GM18867 (cell line): ENCODE measurements at regions not wholly inside any gene's neighbourhood (a gene's known extent, or its start where the extent isn't known, plus 50 kb on each side); places are given as distances from the start of the nearest gene placed in this dataset.
"Not testable (repeated sequence)": the region's sequence is repeated elsewhere in the genome, so short reads cannot be mapped to it uniquely, and the experiment has no call there.

ENCODE experiments used
- ATAC-seq: cut with Tn5 transposase; IDR thresholded peaks from one replicate; pipeline ENCODE4 v1.9.1; 2021; ENCODE audit warnings: mild to moderate bottlenecking, moderate library complexity; ENCODE audit not compliant: unreplicated experiment

- no peak for ATAC-seq
Measured at GRCh38 chr7:80082213-80082612, 52.4 kb upstream of the GNAI1 start.

DNA sequence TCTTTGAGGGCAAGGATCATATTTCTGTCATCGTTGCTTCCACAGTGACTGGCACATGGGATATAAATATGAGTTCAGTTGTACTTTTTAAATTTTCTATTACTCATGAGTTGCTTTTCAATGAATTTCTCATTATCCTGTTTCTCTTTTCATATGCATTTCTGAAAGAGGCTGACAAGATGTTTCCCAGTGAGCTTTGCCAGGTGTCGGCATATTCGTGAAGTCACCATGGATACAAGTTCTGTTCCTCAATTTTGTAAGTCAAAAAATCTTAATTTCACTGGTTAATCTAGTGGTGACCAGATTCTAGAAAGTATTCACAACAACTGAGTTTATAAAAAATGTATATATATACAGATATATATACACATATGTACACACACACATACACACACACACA lies 55.7 kb upstream of the GNAI1 start:
- ATAC-seq = no peak

DNA sequence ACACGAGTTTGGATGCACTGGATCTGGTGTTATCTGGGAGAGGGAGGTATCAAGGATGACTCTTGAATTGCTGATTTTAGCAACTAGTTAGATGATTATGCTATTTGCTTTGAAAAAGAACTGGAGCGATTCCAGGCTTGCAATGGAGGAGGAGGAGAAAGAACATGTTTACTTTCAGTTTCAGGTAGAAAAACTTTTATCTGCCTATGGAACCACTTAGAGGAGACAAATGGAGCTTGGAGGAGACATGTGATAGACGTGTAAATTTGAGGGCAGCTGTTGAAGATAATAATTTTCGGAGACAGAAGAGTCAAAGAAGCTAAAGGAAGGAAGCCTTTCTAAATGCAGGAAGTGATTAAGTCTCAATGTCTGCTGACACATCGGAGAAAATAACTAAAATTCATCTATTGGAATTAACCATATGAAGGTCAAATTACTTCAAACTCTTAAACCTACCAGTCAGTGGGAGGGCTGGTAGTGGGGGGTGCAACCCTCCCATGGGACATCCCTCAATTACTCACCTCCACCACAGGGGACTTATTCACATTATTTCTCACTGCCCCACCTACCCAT lies 56.4 kb upstream of the GNAI1 start:
- ATAC-seq = no peak

DNA sequence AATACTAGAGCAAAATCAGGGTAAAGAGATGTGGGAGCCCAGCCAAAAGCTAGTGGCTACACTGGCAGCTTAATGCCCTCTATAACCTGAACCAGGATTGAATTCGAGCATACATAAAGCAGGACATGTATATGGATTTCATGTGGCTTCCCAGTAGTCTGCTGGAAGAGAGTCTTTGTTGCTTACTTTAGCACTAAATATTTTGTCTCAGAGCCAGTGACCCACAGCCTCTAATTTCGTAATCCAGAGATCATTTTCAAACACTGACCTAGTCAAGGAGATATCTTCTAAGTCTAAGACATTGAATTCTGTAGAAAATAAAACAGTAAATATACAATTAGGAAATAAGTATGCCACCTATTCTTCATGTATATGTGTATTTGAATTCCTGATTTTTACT lies 64.2 kb upstream of the GNAI1 start:
- no peak for ATAC-seq

DNA sequence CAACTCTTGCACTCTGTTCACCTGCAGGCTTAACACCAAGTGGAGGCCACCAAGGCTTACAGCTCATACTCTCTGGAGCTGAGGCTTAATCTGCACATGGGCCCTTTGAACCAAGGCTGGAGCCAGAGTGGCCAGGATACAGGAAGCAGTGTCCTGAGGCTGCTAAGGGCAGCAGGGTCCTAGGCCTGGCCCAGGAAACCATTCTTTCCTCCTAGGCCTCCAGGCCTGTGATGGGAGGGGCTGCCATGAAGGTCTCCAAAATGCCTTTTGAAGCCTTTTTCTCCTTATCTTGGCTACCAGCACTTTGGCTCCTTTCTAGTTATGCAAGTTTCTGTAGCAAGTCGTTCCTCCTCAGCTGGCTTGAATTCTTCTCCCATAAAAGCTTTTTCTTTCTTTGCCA lies 68.0 kb upstream of the GNAI1 start:
- no peak for ATAC-seq

- no peak for ATAC-seq
Measured at GRCh38 chr7:80063834-80064233, 70.8 kb upstream of the GNAI1 start.

GRCh38 chr7:80060218-80060806 lies 74.3 kb upstream of the GNAI1 start:
- ATAC-seq = peak; percentile 74

DNA sequence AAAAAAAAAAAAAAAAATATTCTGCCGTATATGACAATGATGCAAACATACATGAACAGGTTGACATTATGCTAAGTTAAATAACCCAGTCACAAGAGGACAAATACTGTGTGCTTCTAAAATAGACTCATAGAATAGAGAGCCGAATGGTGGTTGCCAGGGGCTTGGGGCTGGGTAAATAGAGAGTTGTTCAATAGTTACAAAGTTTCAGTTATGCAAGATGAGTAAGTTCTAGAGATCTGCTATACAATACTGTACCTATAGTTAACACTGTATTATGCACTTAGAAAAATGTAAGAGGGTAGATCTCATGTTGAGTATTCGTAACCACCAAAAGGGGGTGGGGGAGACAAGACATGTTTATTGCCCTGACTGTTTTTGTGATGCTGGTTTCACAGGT lies 77.1 kb upstream of the GNAI1 start:
- ATAC-seq = peak; percentile 56

DNA sequence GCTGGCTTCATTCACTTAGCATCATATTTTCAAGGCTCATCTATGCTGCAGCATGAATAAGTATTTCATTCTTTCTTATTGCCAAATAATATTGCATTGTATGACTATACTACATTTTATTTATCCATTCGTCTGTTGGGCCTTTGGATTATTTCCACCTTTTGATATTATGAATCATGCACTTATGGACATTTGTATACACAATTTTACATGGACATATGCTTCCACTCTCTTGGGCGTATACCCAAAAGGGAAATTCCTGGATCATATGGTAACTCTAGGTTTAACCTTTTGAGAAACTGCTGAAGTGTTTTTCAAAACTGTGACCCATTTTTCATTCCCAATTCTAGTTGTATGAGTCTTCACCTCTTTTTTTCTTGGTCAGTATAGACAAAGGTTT lies 80.3 kb upstream of the GNAI1 start:
- no peak for ATAC-seq

DNA sequence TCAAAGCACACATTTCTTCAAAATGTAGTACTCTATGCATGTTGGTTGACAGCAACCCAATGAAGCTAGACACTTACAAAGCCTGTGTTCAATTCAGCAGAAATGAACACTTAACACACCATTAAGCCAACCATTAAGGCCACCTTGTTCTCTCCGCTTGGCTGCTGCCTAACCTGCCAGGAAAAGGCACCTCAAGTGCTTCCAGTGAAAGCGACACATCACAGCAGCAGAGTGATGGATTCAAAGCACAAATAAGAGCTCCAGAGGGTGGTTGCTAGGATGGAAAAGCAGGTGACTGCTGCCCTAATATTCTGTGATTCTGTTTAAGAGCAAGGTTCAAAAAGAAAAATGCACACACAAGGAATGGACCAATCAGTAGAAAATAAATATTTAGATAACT lies 81.5 kb upstream of the GNAI1 start:
- no peak for ATAC-seq

- no peak for ATAC-seq
Measured at GRCh38 chr7:80047856-80048459, 86.7 kb upstream of the GNAI1 start.

- ATAC-seq = no peak
Measured at GRCh38 chr7:80047032-80047431, 87.6 kb upstream of the GNAI1 start.

DNA sequence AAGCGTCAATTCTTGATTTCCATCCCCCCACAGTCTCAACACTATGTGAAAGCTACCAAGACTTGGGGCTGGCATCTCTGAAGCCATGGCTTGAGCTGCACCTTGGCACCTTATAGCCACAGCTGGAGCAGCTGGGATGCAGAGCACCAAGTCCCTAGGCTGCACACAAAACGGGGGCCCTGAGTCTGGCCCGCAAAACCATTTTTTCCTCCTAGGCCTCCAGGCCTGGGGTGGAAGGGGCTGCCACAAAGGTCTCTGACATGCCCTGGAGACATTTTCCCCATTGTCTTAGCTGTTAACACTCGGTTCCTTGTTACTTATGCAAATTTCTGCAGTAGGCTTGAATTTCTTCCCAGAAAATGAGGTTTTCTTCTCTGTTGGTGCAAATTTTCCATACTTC lies 89.8 kb upstream of the GNAI1 start:
- no peak for ATAC-seq

DNA sequence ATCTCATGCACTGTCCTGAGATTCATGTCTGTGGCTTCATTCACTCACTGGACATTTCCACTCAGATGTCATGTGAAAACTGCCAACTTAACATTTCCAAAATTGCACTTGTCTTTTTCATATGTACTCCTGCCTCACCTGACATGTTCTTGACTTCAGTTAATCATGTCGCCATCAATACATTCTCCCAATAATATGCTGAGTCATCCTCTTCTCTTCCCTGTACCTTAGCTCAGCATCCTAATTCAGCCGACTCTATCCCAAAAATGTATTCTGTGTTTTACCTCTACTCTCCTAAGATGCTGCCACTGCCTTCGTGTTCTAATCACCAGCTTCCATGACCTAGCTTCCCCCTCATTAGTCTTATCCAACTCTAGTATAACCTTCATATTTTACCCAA lies 93.9 kb upstream of the GNAI1 start:
- no peak for ATAC-seq

DNA sequence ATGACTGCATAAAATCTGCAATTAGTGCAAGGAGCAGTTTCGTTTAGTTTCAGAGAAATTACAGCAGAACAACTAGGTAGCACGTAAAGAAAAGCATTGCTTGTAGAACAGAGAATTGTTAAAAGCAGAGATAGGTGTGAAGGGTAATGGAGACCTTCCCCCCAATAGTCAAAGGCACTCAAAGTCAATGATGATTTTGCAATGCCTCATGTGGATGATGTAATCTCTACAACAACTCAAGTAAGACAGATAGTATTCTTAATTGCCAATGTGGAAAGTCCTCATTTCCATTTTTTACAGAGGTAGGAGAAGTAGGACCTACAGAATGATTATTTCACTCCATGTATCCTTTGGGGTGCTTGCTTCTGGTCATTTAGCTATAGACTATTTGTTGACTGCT lies 94.3 kb upstream of the GNAI1 start:
- no peak for ATAC-seq

DNA sequence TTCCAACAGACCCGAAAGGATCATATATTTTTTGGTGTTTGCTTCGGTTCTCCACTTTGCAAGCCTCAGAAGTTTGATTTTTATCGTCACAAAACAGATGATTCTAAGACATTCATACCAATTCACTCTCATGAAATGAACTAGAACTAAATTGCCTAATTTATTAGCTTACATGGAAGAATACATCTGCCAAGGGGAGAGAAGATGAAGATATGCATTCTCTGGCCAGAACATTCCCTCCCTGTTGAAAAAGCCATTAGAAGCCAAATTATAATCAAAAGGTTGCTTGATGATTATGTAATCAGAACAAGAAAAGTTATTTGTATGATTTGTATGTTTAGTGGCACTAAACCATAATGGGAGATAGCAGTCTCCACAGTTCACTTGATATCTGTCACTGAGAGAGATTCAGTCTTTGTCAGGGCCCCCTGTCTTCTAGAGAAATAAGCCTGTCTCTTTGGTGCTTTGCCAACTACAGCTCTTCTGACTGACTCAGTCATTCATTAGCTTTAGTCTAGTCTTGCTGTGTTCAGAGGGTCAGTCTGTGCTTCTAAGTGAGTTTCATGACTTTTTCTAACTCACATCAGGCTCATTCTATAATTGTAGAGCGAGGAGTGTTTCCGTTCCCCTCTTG lies 95.3 kb upstream of the GNAI1 start:
- ATAC-seq = no peak

DNA sequence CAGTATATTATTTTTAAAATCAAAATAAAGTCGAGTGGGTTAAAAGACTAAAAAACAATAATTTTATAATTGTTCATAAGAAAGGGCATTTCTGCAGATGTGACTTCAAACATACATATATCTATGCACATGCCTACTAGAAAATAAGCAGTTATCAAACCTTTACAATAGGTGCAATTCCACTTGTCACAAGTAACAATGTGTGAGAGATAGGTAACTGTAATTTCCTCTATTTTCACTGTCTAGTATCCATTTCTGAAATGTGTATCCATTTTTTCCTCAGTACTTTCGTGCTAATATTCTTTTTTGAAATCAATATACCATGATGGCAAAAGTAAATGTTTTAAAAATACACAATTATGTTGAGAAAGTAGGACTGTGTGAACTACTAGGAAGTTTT lies 96.9 kb upstream of the GNAI1 start:
- ATAC-seq = no peak

DNA sequence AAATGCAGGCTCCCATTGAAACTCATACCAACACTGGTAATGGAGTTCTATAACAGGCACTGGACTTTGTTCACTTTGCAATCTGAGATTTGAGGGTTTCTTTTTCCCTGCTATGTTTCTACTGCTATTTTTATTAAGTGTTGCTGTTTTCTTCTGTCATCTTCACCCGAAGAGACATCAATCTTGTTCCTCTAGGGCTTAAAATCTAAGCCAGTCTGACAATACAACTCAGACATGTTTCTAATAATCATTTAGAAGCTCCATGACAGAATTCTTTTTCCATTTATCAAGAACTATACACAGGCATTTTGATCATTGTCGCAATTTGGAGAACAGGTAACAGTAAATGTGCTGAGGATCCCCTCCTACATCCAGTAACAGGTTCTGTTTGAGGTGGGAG lies 98.5 kb upstream of the GNAI1 start:
- ATAC-seq = no peak

GRCh38 chr7:80028717-80029116 lies 105.9 kb upstream of the GNAI1 start:
- ATAC-seq = no peak

DNA sequence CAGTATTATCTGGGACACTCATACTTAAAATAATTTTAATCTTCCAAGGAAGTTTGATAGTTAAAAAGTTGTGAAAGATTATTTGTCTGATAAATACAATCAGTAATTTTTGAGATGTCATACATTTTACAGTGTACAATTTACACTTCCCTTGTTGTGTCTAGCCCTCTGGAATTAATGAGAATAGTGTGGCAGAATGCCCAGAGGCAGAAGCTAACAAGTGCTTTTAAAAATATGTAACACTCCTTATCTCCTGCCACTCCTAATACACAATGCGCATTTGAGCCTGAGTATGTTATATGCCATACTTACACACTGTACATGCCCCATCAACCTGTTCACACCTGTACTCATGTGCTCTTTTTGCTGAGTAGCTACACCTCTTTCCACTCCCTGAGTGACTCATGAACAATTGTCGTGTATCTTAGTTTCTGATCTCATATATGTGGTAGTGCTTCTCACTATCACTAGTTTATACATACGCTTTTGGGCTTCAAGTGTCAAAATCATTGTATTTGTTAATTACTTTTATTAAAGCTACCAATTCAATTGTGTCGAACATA lies 106.9 kb upstream of the GNAI1 start:
- ATAC-seq = no peak

DNA sequence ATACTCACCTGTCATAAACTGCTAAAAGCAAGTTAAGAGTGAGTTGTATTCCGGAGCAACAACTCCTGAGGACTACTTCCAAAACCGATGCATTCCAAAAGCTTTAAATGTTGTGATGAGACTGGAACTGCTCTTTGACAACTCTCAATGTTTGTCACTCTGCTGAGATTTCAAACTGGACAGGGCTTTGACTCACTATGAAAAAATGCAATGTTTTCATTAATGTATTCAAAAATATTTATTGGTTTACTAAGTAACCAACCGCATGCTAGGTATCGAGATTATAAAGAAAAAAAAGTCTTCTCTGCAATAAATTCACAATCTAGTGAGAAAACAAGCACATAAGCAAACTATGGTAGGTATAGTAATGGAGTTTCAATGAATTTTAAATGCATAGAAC lies 107.9 kb upstream of the GNAI1 start:
- no peak for ATAC-seq

GRCh38 chr7:80020277-80020676 lies 114.4 kb upstream of the GNAI1 start:
- ATAC-seq = not testable (repeated sequence)
